ENCODE measurements at regions not wholly inside any gene's neighbourhood (a gene's known extent, or its start where the extent isn't known, plus 50 kb on each side); places are given as distances from the start of the nearest gene placed in this dataset.

DNA sequence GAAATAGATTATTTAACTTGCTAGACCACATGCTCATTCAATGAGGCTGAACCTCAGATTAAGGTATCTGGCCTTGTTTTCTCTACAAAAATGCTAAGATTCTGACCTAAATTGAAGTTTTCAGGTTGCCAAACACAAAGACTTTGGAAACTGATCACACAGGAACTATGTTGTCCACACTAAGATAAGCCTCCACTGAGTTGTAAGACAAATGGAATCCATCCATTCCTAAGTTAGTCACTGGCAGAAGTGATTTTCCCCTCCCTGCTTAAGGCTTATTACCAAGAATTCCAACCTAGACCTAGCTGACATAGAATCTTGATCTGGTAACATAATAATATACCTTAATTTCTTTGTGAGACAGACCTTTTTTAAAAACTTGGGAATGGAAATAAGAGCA, 608.1 kb downstream of the TENT5A start:
- DNase-seq (ENCODE audit: low spot score) (no peak), ATAC-seq (no peak)
- Mint-ChIP-seq H3K27ac (no peak overlapping the region), H3K36me3 (no peaks in the 10 kb centered on the region), H3K9me3 (peaks cover 21% of the 10 kb centered on the region), H3K4me1 (no peaks in the 10 kb centered on the region), H3K27me3 (ENCODE audit: low read depth) (no peaks in the 10 kb centered on the region), H3K4me3 (no peak overlapping the region)
- ChIA-PET CTCF (no interaction called here), POLR2A (no interaction called here)
- no peak for TF ChIP-seq CREM (CRISPR knock-in tag; IDR thresholded peaks at IDR 0.05)
- no peak for TF ChIP-seq FOXK1 (CRISPR knock-in tag; IDR thresholded peaks at IDR 0.05)
- TF ChIP-seq, protein P1, sequence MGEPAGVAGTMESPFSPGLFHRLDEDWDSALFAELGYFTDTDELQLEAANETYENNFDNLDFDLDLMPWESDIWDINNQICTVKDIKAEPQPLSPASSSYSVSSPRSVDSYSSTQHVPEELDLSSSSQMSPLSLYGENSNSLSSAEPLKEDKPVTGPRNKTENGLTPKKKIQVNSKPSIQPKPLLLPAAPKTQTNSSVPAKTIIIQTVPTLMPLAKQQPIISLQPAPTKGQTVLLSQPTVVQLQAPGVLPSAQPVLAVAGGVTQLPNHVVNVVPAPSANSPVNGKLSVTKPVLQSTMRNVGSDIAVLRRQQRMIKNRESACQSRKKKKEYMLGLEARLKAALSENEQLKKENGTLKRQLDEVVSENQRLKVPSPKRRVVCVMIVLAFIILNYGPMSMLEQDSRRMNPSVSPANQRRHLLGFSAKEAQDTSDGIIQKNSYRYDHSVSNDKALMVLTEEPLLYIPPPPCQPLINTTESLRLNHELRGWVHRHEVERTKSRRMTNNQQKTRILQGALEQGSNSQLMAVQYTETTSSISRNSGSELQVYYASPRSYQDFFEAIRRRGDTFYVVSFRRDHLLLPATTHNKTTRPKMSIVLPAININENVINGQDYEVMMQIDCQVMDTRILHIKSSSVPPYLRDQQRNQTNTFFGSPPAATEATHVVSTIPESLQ (CRISPR knock-in tag; IDR thresholded peaks at IDR 0.05): no peak
- no peak for TF ChIP-seq RELA (CRISPR knock-in tag; IDR thresholded peaks at IDR 0.05; ENCODE audit: borderline replicate concordance)

GRCh38 chr6:81138236-81138635, 614.2 kb downstream of the TENT5A start:
- ATAC-seq (no peak), DNase-seq (ENCODE audit: low spot score) (no peak)
- Mint-ChIP-seq H3K27ac (no peak overlapping the region), H3K27me3 (ENCODE audit: low read depth) (no peaks in the 10 kb centered on the region), H3K36me3 (no peaks in the 10 kb centered on the region), H3K9me3 (peaks cover 39% of the 10 kb centered on the region), H3K4me3 (no peak overlapping the region), H3K4me1 (no peaks in the 10 kb centered on the region)
- ChIA-PET POLR2A (no interaction called here), CTCF (no interaction called here)
- TF ChIP-seq GTF2I (CRISPR knock-in tag; conservative IDR thresholded peaks at IDR 0.05) (no peak), ESRRA (CRISPR knock-in tag; IDR thresholded peaks at IDR 0.05; ENCODE audit: borderline replicate concordance) (no peak)

DNA sequence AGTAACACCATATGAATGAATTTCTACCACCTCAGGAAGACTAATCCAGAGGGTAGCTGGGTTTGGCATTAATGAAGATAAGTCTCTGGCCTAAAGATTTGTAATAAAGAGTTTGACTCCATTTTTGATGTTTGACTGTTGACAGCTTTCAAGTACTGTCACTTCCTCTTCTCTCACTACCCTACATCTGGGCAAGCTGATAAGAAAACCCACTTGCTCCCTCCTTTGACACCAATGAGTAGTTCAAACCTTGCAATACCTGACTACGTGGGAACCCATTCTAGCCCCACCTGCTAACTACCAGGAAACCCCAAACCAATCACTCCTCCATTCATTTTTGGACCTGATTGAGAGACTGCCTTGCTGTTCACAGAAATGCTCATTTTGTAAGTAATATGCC, 621.5 kb downstream of the TENT5A start:
- Mint-ChIP-seq H3K27ac (no peak overlapping the region), H3K36me3 (no peaks in the 10 kb centered on the region), H3K9me3 (peaks cover 9% of the 10 kb centered on the region), H3K4me1 (no peaks in the 10 kb centered on the region), H3K27me3 (ENCODE audit: low read depth) (no peaks in the 10 kb centered on the region), H3K4me3 (no peak overlapping the region)
- TF ChIP-seq PRDM15 (CRISPR knock-in tag; IDR thresholded peaks at IDR 0.05) (no peak), FOXK1 (CRISPR knock-in tag; IDR thresholded peaks at IDR 0.05) (no peak), ZNF416 (CRISPR knock-in tag; IDR thresholded peaks at IDR 0.05) (no peak), ESRRA (CRISPR knock-in tag; IDR thresholded peaks at IDR 0.05; ENCODE audit: borderline replicate concordance) (no peak), ZNF396 (CRISPR knock-in tag; IDR thresholded peaks at IDR 0.05; ENCODE audit: borderline replicate concordance) (no peak), AFF4 (CRISPR knock-in tag; IDR thresholded peaks at IDR 0.05; ENCODE audit: borderline replicate concordance) (no peak), MXD4 (CRISPR knock-in tag; IDR thresholded peaks at IDR 0.05; ENCODE audit: borderline replicate concordance) (no peak), ZNF219 (CRISPR knock-in tag; IDR thresholded peaks at IDR 0.05; ENCODE audit: borderline replicate concordance) (no peak), NFATC4 (CRISPR knock-in tag; IDR thresholded peaks at IDR 0.05) (no peak), FOXP4 (CRISPR knock-in tag; IDR thresholded peaks at IDR 0.05) (no peak), EMX1 (CRISPR knock-in tag; IDR thresholded peaks at IDR 0.05) (no peak), ZNF263 (CRISPR knock-in tag; IDR thresholded peaks at IDR 0.05; ENCODE audit: low read depth) (no peak)
- TF ChIP-seq, protein P2, sequence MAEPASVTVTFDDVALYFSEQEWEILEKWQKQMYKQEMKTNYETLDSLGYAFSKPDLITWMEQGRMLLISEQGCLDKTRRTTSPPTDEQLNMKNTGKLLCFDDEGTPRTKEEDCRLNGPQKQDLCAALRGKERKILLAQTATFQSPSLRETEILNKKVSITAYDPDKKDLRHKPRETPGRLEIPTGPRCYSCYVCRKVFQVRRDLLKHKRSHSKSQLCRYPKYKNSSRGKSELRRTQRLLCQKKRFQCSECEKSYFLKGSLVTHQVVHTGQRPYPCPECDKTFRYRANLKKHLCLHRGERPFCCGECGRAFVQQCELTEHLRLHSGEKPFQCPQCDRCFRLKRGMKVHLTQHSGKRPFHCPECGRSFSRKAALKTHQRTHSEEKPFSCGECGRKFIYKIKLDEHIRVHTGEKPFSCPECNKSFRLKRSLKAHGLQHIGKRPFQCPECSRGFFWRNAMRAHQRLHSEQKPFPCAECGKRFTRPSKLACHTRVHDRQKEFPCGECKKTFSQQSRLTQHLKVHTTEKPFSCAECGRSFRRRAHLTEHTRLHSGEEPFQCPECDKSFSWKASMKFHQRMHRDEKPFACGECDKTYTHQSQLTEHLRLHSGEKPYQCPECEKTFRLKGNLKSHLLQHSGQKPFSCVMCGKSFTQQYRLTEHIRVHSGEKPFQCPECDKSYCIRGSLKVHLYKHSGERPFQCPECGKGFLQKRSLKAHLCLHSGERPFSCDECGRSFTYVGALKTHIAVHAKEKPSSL (CRISPR knock-in tag; conservative IDR thresholded peaks at IDR 0.05): no peak
- TF ChIP-seq, protein P3, sequence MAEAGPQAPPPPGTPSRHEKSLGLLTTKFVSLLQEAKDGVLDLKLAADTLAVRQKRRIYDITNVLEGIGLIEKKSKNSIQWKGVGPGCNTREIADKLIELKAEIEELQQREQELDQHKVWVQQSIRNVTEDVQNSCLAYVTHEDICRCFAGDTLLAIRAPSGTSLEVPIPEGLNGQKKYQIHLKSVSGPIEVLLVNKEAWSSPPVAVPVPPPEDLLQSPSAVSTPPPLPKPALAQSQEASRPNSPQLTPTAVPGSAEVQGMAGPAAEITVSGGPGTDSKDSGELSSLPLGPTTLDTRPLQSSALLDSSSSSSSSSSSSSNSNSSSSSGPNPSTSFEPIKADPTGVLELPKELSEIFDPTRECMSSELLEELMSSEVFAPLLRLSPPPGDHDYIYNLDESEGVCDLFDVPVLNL (CRISPR knock-in tag; IDR thresholded peaks at IDR 0.05; ENCODE audit: borderline replicate concordance, low read depth): no peak
- DNase-seq (ENCODE audit: low spot score) (no peak), ATAC-seq (peak; percentile 41)
- ChIA-PET CTCF (no interaction called here), POLR2A (no interaction called here)

All from WTC11 (cell line).